ENCODE measurements at regions not wholly inside any gene's neighbourhood (a gene's known extent, or its start where the extent isn't known, plus 50 kb on each side); places are given as distances from the start of the nearest gene placed in this dataset.
"Not testable (repeated sequence)": the region's sequence is repeated elsewhere in the genome, so short reads cannot be mapped to it uniquely, and the experiment has no call there.

DNA sequence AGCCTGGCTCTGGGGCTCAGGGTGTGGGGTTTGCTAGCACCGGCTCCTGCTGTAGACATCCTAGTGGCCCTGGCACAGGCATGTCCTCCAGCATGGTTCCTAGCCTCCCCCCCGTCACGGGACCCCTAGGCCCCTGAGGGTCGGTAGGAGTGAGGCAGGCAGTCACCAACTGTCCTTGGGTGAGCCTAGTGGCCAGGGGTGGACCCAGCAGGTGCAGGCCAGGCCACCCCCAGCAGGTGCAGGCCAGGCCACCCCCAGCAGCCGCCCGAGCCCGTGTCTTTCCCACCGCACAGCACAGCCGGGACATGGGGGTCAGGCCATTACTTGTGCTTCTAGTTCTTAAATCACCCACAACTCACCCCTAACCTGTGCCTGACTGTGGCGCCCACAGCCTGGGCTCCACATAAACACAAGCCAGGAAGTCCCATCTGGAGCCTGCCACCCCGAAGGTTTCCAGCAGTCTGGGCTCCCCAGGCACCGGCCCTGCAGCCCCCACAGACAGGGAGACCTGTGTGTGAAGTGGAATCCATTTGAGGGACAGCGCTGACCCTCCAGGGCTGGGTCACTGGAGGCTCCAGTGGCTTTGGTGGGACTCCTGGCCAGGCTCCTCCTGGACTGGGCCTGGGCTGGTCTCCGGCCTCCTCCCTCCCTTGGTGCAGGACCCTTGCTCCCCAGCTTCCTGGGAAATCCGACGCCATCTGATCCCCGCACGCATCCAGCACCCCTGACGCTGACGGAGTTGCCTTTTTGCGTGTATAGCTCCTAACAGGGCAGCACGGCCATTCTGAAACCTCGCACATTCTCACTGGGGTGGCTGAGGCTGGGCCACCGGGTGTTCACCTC is 114.1 kb upstream of the LPCAT1 start:
- Histone ChIP-seq H3K27me3 (peaks cover 0 to 26% (median 14%) of the 10 kb centered on the region in 7 donors), H3K36me3 (no peaks in the 10 kb centered on the region), H3K9me3 (no peaks in the 10 kb centered on the region), H3K4me3 (no peak overlapping the region), H3K27ac (no peak overlapping the region), H3K4me1 (peaks cover 0 to 13% (median 6%) of the 10 kb centered on the region in 9 donors)
- DNase-seq (no peak), ATAC-seq (no peak)
- TF ChIP-seq CTCF (IDR thresholded peaks at IDR 0.05): no peak
- intact Hi-C loops (cut with DNase I): no loop called here
- WGBS, 2 donors: 87 to 88% methylated on average over 24 of the region's 24 CpGs

DNA sequence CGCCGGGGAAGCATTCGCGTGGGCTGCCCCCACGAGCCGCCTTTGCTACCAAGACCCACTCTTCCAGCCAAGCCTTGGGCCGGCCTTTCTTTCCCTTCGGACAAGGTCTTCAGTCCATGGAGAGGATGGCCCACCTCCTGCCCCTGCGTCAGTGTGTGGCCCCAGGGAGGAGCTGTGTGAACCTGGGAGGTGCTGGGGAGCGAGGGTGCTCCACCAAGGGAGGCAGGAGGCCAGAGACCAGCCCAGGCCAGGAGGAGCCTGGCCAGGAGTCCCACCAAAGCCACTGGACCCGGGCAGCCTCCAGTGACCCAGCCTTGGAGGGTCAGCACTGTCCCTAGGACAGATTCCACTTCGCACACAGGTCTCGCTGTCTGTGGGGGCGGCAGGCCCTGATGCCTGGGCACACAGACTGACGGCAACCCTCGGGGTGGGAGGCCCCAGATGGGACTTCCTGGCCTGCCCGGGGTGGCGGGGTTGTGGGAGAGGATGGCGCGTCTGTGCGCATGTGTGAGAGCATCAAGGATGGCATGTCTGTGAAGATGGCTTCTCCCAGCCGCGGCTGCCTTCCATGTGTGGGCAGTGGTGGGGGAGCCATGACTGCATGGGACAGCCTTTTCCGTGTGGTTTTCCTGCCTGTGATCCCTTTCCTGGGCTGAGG is 113.3 kb upstream of the LPCAT1 start:
- 87 to 92% methylated on average over 24 of the region's 24 CpGs for WGBS, 2 donors
- intact Hi-C loops (cut with DNase I): no loop called here
- no peaks in the 10 kb centered on the region for H3K9me3 ChIP-seq
- H3K4me1 ChIP-seq: peaks cover 0 to 13% (median 6%) of the 10 kb centered on the region in 9 donors
- H3K27me3 ChIP-seq: peaks cover 0 to 19% (median 6%) of the 10 kb centered on the region in 7 donors
- no peaks in the 10 kb centered on the region for H3K36me3 ChIP-seq
- ATAC-seq: no peak
- H3K27ac ChIP-seq: no peak overlapping the region
- no peak for DNase-seq
- TF ChIP-seq CTCF (IDR thresholded peaks at IDR 0.05): no peak
- H3K4me3 ChIP-seq: no peak overlapping the region

DNA sequence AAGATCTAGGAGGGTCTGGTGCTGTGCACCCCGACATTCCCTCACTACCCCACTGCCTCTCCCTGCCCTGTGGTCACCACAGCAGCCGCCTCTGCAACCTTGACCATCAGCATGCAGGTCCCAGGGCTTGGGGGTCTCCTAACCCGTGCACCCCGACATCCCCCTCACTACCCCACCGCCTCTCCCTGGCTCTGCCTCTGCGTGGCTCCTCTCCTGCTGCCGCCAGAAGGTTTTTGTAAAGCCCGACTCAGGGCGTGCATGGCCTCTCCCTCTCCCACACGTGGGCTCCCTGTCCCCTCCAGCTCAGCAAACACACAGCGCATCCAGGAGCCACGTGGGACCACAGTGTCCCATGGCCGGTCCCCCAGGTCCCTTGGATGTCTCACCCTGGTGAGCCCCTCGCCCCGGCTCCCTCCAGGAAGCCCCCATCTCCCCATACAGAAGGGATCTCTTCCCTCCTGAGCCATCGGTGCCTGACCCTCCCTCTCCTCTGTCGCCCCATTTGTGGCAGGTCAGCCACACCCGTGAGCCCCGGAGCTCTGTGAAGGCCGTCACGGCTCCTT is 112.5 kb upstream of the LPCAT1 start:
- WGBS, 2 donors: 86% methylated on average over 21 of the region's 21 CpGs

GRCh38 chr5:1635477-1635876 is 111.7 kb upstream of the LPCAT1 start:
- H3K9me3 ChIP-seq; H3K36me3 ChIP-seq; intact Hi-C loops (cut with DNase I); ATAC-seq; DNase-seq; H3K4me3 ChIP-seq; H3K27ac ChIP-seq: not testable (repeated sequence)
- H3K27me3 ChIP-seq: peaks cover 0 to 15% (median 5%) of the 10 kb centered on the region in 7 donors
- H3K4me1 ChIP-seq: peaks cover 0 to 11% (median 6%) of the 10 kb centered on the region in 9 donors
- 75 to 83% methylated on average over 2 of the region's 2 CpGs for WGBS, 2 donors

More for the DNA sequence above, 112.5 kb upstream of the LPCAT1 start:
- H3K9me3 ChIP-seq; H3K27ac ChIP-seq; ATAC-seq; H3K36me3 ChIP-seq; H3K4me3 ChIP-seq; intact Hi-C loops (cut with DNase I); DNase-seq: not testable (repeated sequence)
- H3K27me3 ChIP-seq: peaks cover 0 to 15% (median 5%) of the 10 kb centered on the region in 7 donors
- H3K4me1 ChIP-seq: peaks cover 0 to 11% (median 6%) of the 10 kb centered on the region in 9 donors

DNA sequence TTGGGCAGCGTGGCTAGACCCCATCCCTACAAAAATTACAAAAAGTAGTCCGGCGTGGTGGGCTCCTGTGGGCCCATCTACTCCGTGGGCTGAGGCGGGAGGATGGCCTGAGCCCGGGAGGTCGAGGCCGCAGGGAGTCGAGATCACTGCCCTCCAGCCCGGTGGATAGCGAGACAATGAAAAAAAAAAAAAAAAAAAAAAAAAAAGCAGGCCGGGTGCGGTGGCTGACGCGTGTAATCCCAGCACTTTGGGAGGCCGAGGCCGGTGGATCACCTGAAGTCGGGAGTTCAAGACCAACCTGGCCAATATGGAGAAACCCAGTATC is 110.5 kb upstream of the LPCAT1 start:
- no peak for TF ChIP-seq CTCF (IDR thresholded peaks at IDR 0.05)
- DNase-seq (no peak), ATAC-seq (no peak)
- H3K27ac ChIP-seq: peak overlapping the region; percentile 67 to 97 (median 88)
- peaks cover 0 to 11% (median 6%) of the 10 kb centered on the region in 9 donors for H3K4me1 ChIP-seq
- no peaks in the 10 kb centered on the region for H3K9me3 ChIP-seq
- H3K4me3 ChIP-seq: peak overlapping the region; percentile 24 to 92 (median 77)
- H3K36me3 ChIP-seq: peaks cover 0 to 10% (median 0%) of the 10 kb centered on the region in 9 donors
- peaks cover 0 to 15% (median 5%) of the 10 kb centered on the region in 7 donors for H3K27me3 ChIP-seq
- intact Hi-C loops (cut with DNase I): no loop called here
- 33 to 52% methylated on average over 16 to 18 of the region's 18 CpGs for WGBS, 2 donors

Measured in heart right ventricle (tissue), 16 donors.